H9 (cell line): ENCODE measurements at regions not wholly inside any gene's neighbourhood (a gene's known extent, or its start where the extent isn't known, plus 50 kb on each side); places are given as distances from the start of the nearest gene placed in this dataset.

Source experiments
- DNase-seq: peaks from one replicate; pipeline ENCODE4 v3.0.0-alpha.2; 2017
- H2AFZ ChIP-seq: one replicate; pipeline ENCODE4 v1.6.1; 2013; ENCODE audit warnings: mild to moderate bottlenecking, low read length, control low read depth, moderate library complexity
- H2AK5ac ChIP-seq: 2 replicates; pipeline ENCODE4 v1.6.1; 2013; ENCODE audit warnings: low read length, control low read depth, mixed read lengths; ENCODE audit not compliant: insufficient read length
- H2BK120ac ChIP-seq: one replicate; pipeline ENCODE4 v1.6.1; 2013; ENCODE audit warnings: low read depth, mild to moderate bottlenecking, low read length, control low read depth, inconsistent platforms; ENCODE audit not compliant: poor library complexity, severe bottlenecking
- H2BK12ac ChIP-seq: 2 replicates; pipeline ENCODE4 v1.6.1; 2013; ENCODE audit warnings: low read length, control low read depth, mixed read lengths, low read depth; ENCODE audit not compliant: insufficient read length
- H2BK15ac ChIP-seq: 2 replicates; pipeline ENCODE4 v1.6.1; 2013; ENCODE audit warnings: low read depth, low read length, control low read depth
- H2BK20ac ChIP-seq: one replicate; pipeline ENCODE4 v1.6.1; 2013; ENCODE audit warnings: low read depth, mild to moderate bottlenecking, low read length, control low read depth, inconsistent platforms; ENCODE audit not compliant: poor library complexity, severe bottlenecking
- H2BK5ac ChIP-seq: 2 replicates; pipeline ENCODE4 v1.6.1; 2013; ENCODE audit warnings: low read length, control low read depth, mixed read lengths; ENCODE audit not compliant: insufficient read length
- H3K14ac ChIP-seq: 2 replicates; pipeline ENCODE4 v1.6.1; 2013; ENCODE audit warnings: low read length, control low read depth; ENCODE audit not compliant: insufficient read depth
- H3K18ac ChIP-seq: 2 replicates; pipeline ENCODE4 v1.6.1; 2013; ENCODE audit warnings: low read depth, mild to moderate bottlenecking, mixed read lengths, low read length, control low read depth; ENCODE audit not compliant: insufficient read length
- H3K23ac ChIP-seq: 2 replicates; pipeline ENCODE4 v1.6.1; 2013; ENCODE audit warnings: low read length, control low read depth, mixed read lengths, low read depth; ENCODE audit not compliant: insufficient read length
- H3K23me2 ChIP-seq: 2 replicates; pipeline ENCODE4 v1.6.1; 2013; ENCODE audit warnings: low read depth, mild to moderate bottlenecking, mixed read lengths, low read length, control low read depth; ENCODE audit not compliant: insufficient read length, poor library complexity, severe bottlenecking
- H3K27ac ChIP-seq: 2 replicates; pipeline ENCODE4 v1.5.1; 2013; ENCODE audit warnings: low read length, control low read depth, mixed read lengths, low read depth; ENCODE audit not compliant: insufficient read length
- H3K27me3 ChIP-seq: 2 replicates; pipeline ENCODE4 v1.6.1; 2013; ENCODE audit warnings: low read length, control low read depth, inconsistent platforms; ENCODE audit not compliant: insufficient read depth
- H3K4ac ChIP-seq: 2 replicates; pipeline ENCODE4 v1.6.1; 2013; ENCODE audit warnings: low read depth, mild to moderate bottlenecking, control low read depth, inconsistent platforms, low read length, moderate library complexity
- H3K4me1 ChIP-seq: 2 replicates; pipeline ENCODE4 v1.6.1; 2013; ENCODE audit warnings: low read length, control low read depth, inconsistent platforms; ENCODE audit not compliant: insufficient read depth
- H3K4me2 ChIP-seq: 2 replicates; pipeline ENCODE4 v1.6.1; 2013; ENCODE audit warnings: low read length, control low read depth, mixed read lengths; ENCODE audit not compliant: insufficient read length, insufficient read depth
- H3K56ac ChIP-seq: 2 replicates; pipeline ENCODE4 v1.6.1; 2013; ENCODE audit warnings: low read depth, mild to moderate bottlenecking, mixed read lengths, low read length, control low read depth; ENCODE audit not compliant: insufficient read length
- H3K79me1 ChIP-seq: 2 replicates; pipeline ENCODE4 v1.6.1; 2013; ENCODE audit warnings: low read depth, mild to moderate bottlenecking, moderate library complexity, low read length, control low read depth, inconsistent platforms; ENCODE audit not compliant: insufficient read depth, poor library complexity, severe bottlenecking
- H3K79me2 ChIP-seq: 2 replicates; pipeline ENCODE4 v1.6.1; 2013; ENCODE audit warnings: low read length, control low read depth, inconsistent platforms; ENCODE audit not compliant: insufficient read depth
- H3K9ac ChIP-seq: 2 replicates; pipeline ENCODE4 v1.6.1; 2013; ENCODE audit warnings: low read length, control low read depth, mixed read lengths; ENCODE audit not compliant: insufficient read length; ENCODE audit errors: extremely low read depth
- H3K9me3 ChIP-seq: one replicate; pipeline ENCODE4 v1.6.1; 2013; ENCODE audit warnings: low read depth, low read length, inconsistent platforms; ENCODE audit not compliant: control insufficient read depth
- H3T11ph ChIP-seq: one replicate; pipeline ENCODE4 v1.6.1; 2013; ENCODE audit warnings: mild to moderate bottlenecking, low read length, control low read depth, inconsistent platforms
- H4K20me1 ChIP-seq: one replicate; pipeline ENCODE4 v1.6.1; 2013; ENCODE audit not compliant: control insufficient read depth, insufficient read length, insufficient read depth
- H4K5ac ChIP-seq: 2 replicates; pipeline ENCODE4 v1.6.1; 2013; ENCODE audit warnings: low read depth, mild to moderate bottlenecking, mixed read lengths, low read length, control low read depth; ENCODE audit not compliant: insufficient read length
- H4K8ac ChIP-seq: replicated peaks from 2 replicates; pipeline ENCODE4 v1.6.1; 2013; ENCODE audit warnings: low read length, control low read depth, mixed read lengths, low read depth; ENCODE audit not compliant: insufficient read length
- H4K91ac ChIP-seq: 2 replicates; pipeline ENCODE4 v1.6.1; 2013; ENCODE audit warnings: low read depth, mild to moderate bottlenecking, moderate library complexity, mixed read lengths, low read length, control low read depth; ENCODE audit not compliant: insufficient read length
- H3K27ac Mint-ChIP-seq, 3 experiments: 2 replicates in 2 of 3; 3 replicates in 1 of 3; pipeline ENCODE4 v1.8.0; 2020 to 2021; ENCODE audit warnings: mixed read lengths in 3 of 3, mild to moderate bottlenecking in 1 of 3, moderate library complexity in 1 of 3
- H3K27me3 Mint-ChIP-seq: 2 replicates; pipeline ENCODE4 v1.8.0; 2021; ENCODE audit warnings: low read depth, mild to moderate bottlenecking, moderate library complexity, mixed read lengths
- H3K36me3 Mint-ChIP-seq, 3 experiments: 2 replicates in 2 of 3; 3 replicates in 1 of 3; pipeline ENCODE4 v1.8.0; 2020 to 2021; ENCODE audit warnings: low read depth in 3 of 3, mixed read lengths in 3 of 3; ENCODE audit not compliant: insufficient read depth in 1 of 3
- H3K4me1 Mint-ChIP-seq, 2 experiments: 2 replicates each; pipeline ENCODE4 v1.8.0; 2020; ENCODE audit warnings: mixed read lengths in 2 of 2
- H3K4me3 Mint-ChIP-seq, 2 experiments: 2 replicates in 1 of 2; 3 replicates in 1 of 2; pipeline ENCODE4 v1.8.0; 2020 to 2021; ENCODE audit warnings: mild to moderate bottlenecking in 2 of 2, mixed read lengths in 2 of 2, moderate library complexity in 1 of 2
- H3K9me3 Mint-ChIP-seq, 2 experiments: 2 replicates in 1 of 2; 3 replicates in 1 of 2; pipeline ENCODE4 v1.8.0; 2020; ENCODE audit warnings: mild to moderate bottlenecking in 2 of 2, mixed read lengths in 2 of 2, moderate library complexity in 1 of 2
- CTCF ChIP-seq: fragments of 200-600 bp; sonication (generic); conservative IDR thresholded peaks from 3 replicates; pipeline ENCODE4 v1.8.0; 2021; ENCODE audit warnings: antibody characterized with exemption, mild to moderate bottlenecking
- WGBS: extraction: QIAGEN DNeasy Blood & Tissue Kit; methylation state at CpG from one replicate; pipeline ENCODE4 v1.1.7; 2013; ENCODE audit warnings: missing lambda C conversion rate, low lambda C conversion rate, mixed read lengths; ENCODE audit not compliant: insufficient read length; ENCODE audit errors: extremely low coverage; 5-methylcytosine and 5-hydroxymethylcytosine counted together

- no peak overlapping the region for H3K23ac ChIP-seq
- no peak overlapping the region for H3K4me2 ChIP-seq
- no peak overlapping the region for H2BK20ac ChIP-seq
- H3K23me2 ChIP-seq: no peaks in the 10 kb centered on the region
- no peak overlapping the region for H3K4ac ChIP-seq
- no CpG with 5 or more reads among the region's 2 CpGs for WGBS
- Mint-ChIP-seq H3K4me3 (no peak overlapping the region), H3K27ac (no peak overlapping the region), H3K9me3 (no peaks in the 10 kb centered on the region), H3K27me3 (peaks cover 7% of the 10 kb centered on the region), H3K36me3 (no peaks in the 10 kb centered on the region), H3K4me1 (peaks cover 2 to 6% of the 10 kb centered on the region in 2 experiments; a peak in 1 of 4 replicates)
- no peaks in the 10 kb centered on the region for H3K79me2 ChIP-seq
- no peak overlapping the region for H2AFZ ChIP-seq
- no peak overlapping the region for H3K14ac ChIP-seq
- no peak overlapping the region for H2BK120ac ChIP-seq
- H4K91ac ChIP-seq: no peak overlapping the region
- TF ChIP-seq CTCF: no peak
- no peak overlapping the region for H3T11ph ChIP-seq
- no peaks in the 10 kb centered on the region for H3K79me1 ChIP-seq
- H3K9ac ChIP-seq: no peak overlapping the region
- H4K5ac ChIP-seq: no peak overlapping the region
- no peaks in the 10 kb centered on the region for H3K9me3 ChIP-seq
- H2BK15ac ChIP-seq: no peak overlapping the region
- H3K27ac ChIP-seq: no peak overlapping the region
- no peaks in the 10 kb centered on the region for H3K27me3 ChIP-seq
- DNase-seq: peak; percentile 1
- H3K56ac ChIP-seq: no peak overlapping the region
- H2AK5ac ChIP-seq: no peak overlapping the region
- H3K18ac ChIP-seq: no peak overlapping the region
- no peak overlapping the region for H2BK5ac ChIP-seq
- no peak overlapping the region for H2BK12ac ChIP-seq
- H4K8ac ChIP-seq: no peak overlapping the region
- no peaks in the 10 kb centered on the region for H3K4me1 ChIP-seq
- no peaks in the 10 kb centered on the region for H4K20me1 ChIP-seq
Measured at GRCh38 chr10:117745301-117745700, 202.8 kb downstream of the EMX2 start.
